A673 (cell line): ENCODE measurements at regions not wholly inside any gene's neighbourhood (a gene's known extent, or its start where the extent isn't known, plus 50 kb on each side); places are given as distances from the start of the nearest gene placed in this dataset.

Experiments used
- EZH2 ChIP-seq: fragments of 200-600 bp; sonication (generic); IDR thresholded peaks from 2 replicates; pipeline ENCODE4 v1.6.1; 2017; ENCODE audit warnings: borderline replicate concordance, low read depth, mild to moderate bottlenecking, mixed read lengths, antibody characterized with exemption, low read length; ENCODE audit not compliant: poor library complexity, severe bottlenecking
- TF ChIP-seq, protein P1 (sequence below): fragments of 300-800, 200-600 bp; sonication (generic); conservative IDR thresholded peaks from 2 replicates; pipeline ENCODE4 v1.5.1; 2017; ENCODE audit warnings: low read depth, mild to moderate bottlenecking, antibody characterized with exemption, low read length, moderate library complexity, mixed read lengths

- TF ChIP-seq, protein P1, sequence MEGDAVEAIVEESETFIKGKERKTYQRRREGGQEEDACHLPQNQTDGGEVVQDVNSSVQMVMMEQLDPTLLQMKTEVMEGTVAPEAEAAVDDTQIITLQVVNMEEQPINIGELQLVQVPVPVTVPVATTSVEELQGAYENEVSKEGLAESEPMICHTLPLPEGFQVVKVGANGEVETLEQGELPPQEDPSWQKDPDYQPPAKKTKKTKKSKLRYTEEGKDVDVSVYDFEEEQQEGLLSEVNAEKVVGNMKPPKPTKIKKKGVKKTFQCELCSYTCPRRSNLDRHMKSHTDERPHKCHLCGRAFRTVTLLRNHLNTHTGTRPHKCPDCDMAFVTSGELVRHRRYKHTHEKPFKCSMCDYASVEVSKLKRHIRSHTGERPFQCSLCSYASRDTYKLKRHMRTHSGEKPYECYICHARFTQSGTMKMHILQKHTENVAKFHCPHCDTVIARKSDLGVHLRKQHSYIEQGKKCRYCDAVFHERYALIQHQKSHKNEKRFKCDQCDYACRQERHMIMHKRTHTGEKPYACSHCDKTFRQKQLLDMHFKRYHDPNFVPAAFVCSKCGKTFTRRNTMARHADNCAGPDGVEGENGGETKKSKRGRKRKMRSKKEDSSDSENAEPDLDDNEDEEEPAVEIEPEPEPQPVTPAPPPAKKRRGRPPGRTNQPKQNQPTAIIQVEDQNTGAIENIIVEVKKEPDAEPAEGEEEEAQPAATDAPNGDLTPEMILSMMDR: no peak
- TF ChIP-seq EZH2: no peak
Measured at GRCh38 chr9:109910671-109911518, 130.9 kb downstream of the PALM2AKAP2 start.
